ENCODE measurements at regions not wholly inside any gene's neighbourhood (a gene's known extent, or its start where the extent isn't known, plus 50 kb on each side); places are given as distances from the start of the nearest gene placed in this dataset.

- TF ChIP-seq EZH2 (optimal IDR thresholded peaks at IDR 0.05; ENCODE audit: low read depth, low read length) = no peak
- TF ChIP-seq CTCF (IDR thresholded peaks at IDR 0.05; ENCODE audit: low read length) = no peak
Observed at GRCh38 chr16:86941731-86942130, 363.4 kb downstream of the FOXL1 start.
